Body of pancreas (tissue), 4 donors: ENCODE measurements at regions not wholly inside any gene's neighbourhood (a gene's known extent, or its start where the extent isn't known, plus 50 kb on each side); places are given as distances from the start of the nearest gene placed in this dataset.

Experiments
- CTCF ChIP-seq, 7 experiments: fragments of 450-650 bp in 4 of 7; fragments of 200-600 bp in 3 of 7; sonication (generic) in 3 of 7; IDR thresholded peaks; one replicate each; pipeline ENCODE4 v1.5.1; 2016 to 2019; ENCODE audit warnings: antibody characterized with exemption in 7 of 7
- POLR2A ChIP-seq, 3 donors: fragments of 450-650 bp; IDR thresholded peaks; one replicate each; pipeline ENCODE4 v1.6.1; 2016; ENCODE audit warnings: antibody characterized with exemption in 3 of 3, mild to moderate bottlenecking in 2 of 3

- TF ChIP-seq CTCF (IDR thresholded peaks at IDR 0.05) = no peak
- TF ChIP-seq POLR2A (IDR thresholded peaks at IDR 0.05) = no peak
Observed at GRCh38 chr3:178159691-178160220, 376.5 kb upstream of the KCNMB2 start.
